HepG2 (cell line): ENCODE measurements at regions not wholly inside any gene's neighbourhood (a gene's known extent, or its start where the extent isn't known, plus 50 kb on each side); places are given as distances from the start of the nearest gene placed in this dataset.
A peak's percentile ranks its signal among the peaks of the same experiment; 100 is the strongest.

Experiments
- ATAC-seq: fragments of 200-7000 bp; cut with Tn5 transposase; 3 replicates; pipeline ENCODE4 v1.9.1; 2020; ENCODE audit warnings: mild to moderate bottlenecking, moderate library complexity
- BruUV-seq: library from RNA; stranded (reverse); fragments of 400-500 nt; replicated peaks from 2 replicates; lab custom pipeline; 2021; lab: Mats Ljungman, UMichigan
- CTCF ChIA-PET: fragments of 300-600 bp; formaldehyde crosslinking; extraction: SDS; loops from one replicate; lab custom pipeline; 2021; ENCODE audit warnings: low total read pairs, inconsistent platforms, low intra/inter-chr PET ratio; lab: Yijun Ruan, JAX
- POLR2A ChIA-PET: fragments of 350-600 bp; sonication (Branson Sonifier 250); formaldehyde crosslinking; loops from one replicate; lab custom pipeline; 2020; ENCODE audit warnings: antibody characterized with exemption, inconsistent platforms; lab: Yijun Ruan, JAX
- DNase-seq: peaks from one replicate; pipeline ENCODE4 v3.0.0-alpha.2; 2015; ENCODE audit warnings: low spot score
- FAIRE-seq: peaks from 3 replicates; lab custom pipeline; 2011; peaks lifted over from hg19 to GRCh38; lab: Jason Lieb, UNC
- H2AFZ ChIP-seq: one replicate; pipeline ENCODE4 v1.6.1; 2011; ENCODE audit warnings: low read length, inconsistent platforms
- H3K27ac ChIP-seq: fragments of 300-600 bp; 3 replicates; pipeline ENCODE4 v1.8.0; 2011; ENCODE audit warnings: mixed run types, mild to moderate bottlenecking, mixed read lengths, low read length, inconsistent platforms; ENCODE audit not compliant: insufficient read depth; ENCODE audit errors: extremely low read length
- H3K27me3 ChIP-seq, 2 experiments: fragments of 200-600 bp in 1 of 2; 2 replicates in 1 of 2; 3 replicates in 1 of 2; pipeline versions ENCODE4 v1.6.0 to v1.8.0; 2011; ENCODE audit warnings: low read length in 2 of 2, mild to moderate bottlenecking in 2 of 2, moderate library complexity in 2 of 2, inconsistent platforms in 1 of 2; ENCODE audit not compliant: insufficient read depth in 2 of 2, control insufficient read depth in 1 of 2
- H3K36me3 ChIP-seq, 2 experiments: fragments of 200-600 bp in 1 of 2; replicated peaks in 1 of 2; 2 replicates in 1 of 2; 3 replicates in 1 of 2; pipeline versions ENCODE4 v1.5.1 to v1.8.0; 2011; ENCODE audit warnings: low read length in 2 of 2, inconsistent platforms in 1 of 2; ENCODE audit not compliant: insufficient read depth in 2 of 2, control insufficient read depth in 1 of 2
- H3K4me1 ChIP-seq: 2 replicates; pipeline ENCODE4 v1.5.1; 2012; ENCODE audit warnings: low read length, inconsistent platforms; ENCODE audit not compliant: insufficient read depth
- H3K4me2 ChIP-seq: 2 replicates; pipeline ENCODE4 v1.6.0; 2011; ENCODE audit warnings: low read depth, low read length, inconsistent platforms
- H3K4me3 ChIP-seq, 3 experiments: fragments of 200-600 bp in 1 of 3; sonication (generic), shearing (Covaris generic) in 1 of 3; replicated peaks in 1 of 3; 2 replicates each; pipeline ENCODE4 v1.5.1; 2011 to 2016; ENCODE audit warnings: low read length in 3 of 3, inconsistent platforms in 2 of 3, low read depth in 2 of 3, mild to moderate bottlenecking in 2 of 3, control low read depth in 1 of 3, mixed read lengths in 1 of 3; ENCODE audit not compliant: insufficient read depth in 1 of 3
- H3K79me2 ChIP-seq: one replicate; pipeline ENCODE4 v1.6.1; 2011; ENCODE audit warnings: low read length, inconsistent platforms; ENCODE audit not compliant: insufficient read depth
- H3K9ac ChIP-seq: 2 replicates; pipeline ENCODE4 v1.6.0; 2011; ENCODE audit warnings: mild to moderate bottlenecking, low read depth, low read length, inconsistent platforms; ENCODE audit not compliant: insufficient read depth
- H3K9me3 ChIP-seq: 2 replicates; pipeline ENCODE4 v1.5.1; 2012; ENCODE audit warnings: mild to moderate bottlenecking, low read length
- H4K20me1 ChIP-seq: 2 replicates; pipeline ENCODE4 v1.6.0; 2011; ENCODE audit warnings: inconsistent platforms, mild to moderate bottlenecking, low read length, moderate library complexity; ENCODE audit not compliant: insufficient read depth
- HNF4A ChIP-seq: sonication (generic); formaldehyde crosslinking; IDR thresholded peaks from 2 replicates; pipeline ENCODE4 v1.4.0; 2020; ENCODE audit warnings: missing genetic modification reagents
- HNF4G ChIP-seq, 2 experiments: sonication (generic) in 1 of 2; formaldehyde crosslinking in 1 of 2; IDR thresholded peaks; 2 replicates each; pipeline versions ENCODE4 v1.4.0 to v1.6.1; 2011 to 2020; ENCODE audit warnings: borderline replicate concordance in 2 of 2, low read depth in 2 of 2, mild to moderate bottlenecking in 2 of 2, low read length in 1 of 2, missing genetic modification reagents in 1 of 2, moderate library complexity in 1 of 2
- KDM2A ChIP-seq: sonication (generic); formaldehyde crosslinking; IDR thresholded peaks from 2 replicates; pipeline ENCODE4 v1.4.0; 2020; ENCODE audit warnings: low read depth, missing genetic modification reagents, borderline replicate concordance
- PAF1 ChIP-seq: IDR thresholded peaks from 2 replicates; pipeline ENCODE4 v1.6.1; 2016; ENCODE audit warnings: missing genetic modification reagents, missing compliant biosample characterization
- PHF8 ChIP-seq: sonication (generic); formaldehyde crosslinking; IDR thresholded peaks from 2 replicates; pipeline ENCODE4 v1.5.0; 2020; ENCODE audit warnings: missing genetic modification reagents
- RXRA ChIP-seq: sonication (generic); formaldehyde crosslinking; IDR thresholded peaks from 2 replicates; pipeline ENCODE4 v1.5.1; 2020; ENCODE audit warnings: missing genetic modification reagents
- TEAD3 ChIP-seq: optimal IDR thresholded peaks from 2 replicates; pipeline ENCODE3; 2016; ENCODE audit warnings: borderline replicate concordance
- ZFX ChIP-seq: sonication (generic); formaldehyde crosslinking; IDR thresholded peaks from 2 replicates; pipeline ENCODE4 v1.4.0; 2020; ENCODE audit warnings: mild to moderate bottlenecking, low read depth, missing genetic modification reagents, moderate library complexity
- WGBS: methylation state at CpG from one replicate; pipeline ENCODE4 v1.1.6; 2017; ENCODE audit warnings: low lambda C conversion rate; 5-methylcytosine and 5-hydroxymethylcytosine counted together
- in situ Hi-C: cut with HindIII; loops from 2 replicates; pipeline ENCODE4 v1.10.0; 2017; ENCODE audit warnings: low pct_unique_long_range_greater_than_20kb; ENCODE audit not compliant: extremely low pct_ligation_motif_present
- intact Hi-C: fragments of 100-400 bp; cut with micrococcal nuclease; formaldehyde crosslinking; loops from one replicate; pipeline ENCODE4 v1.10.0; 2022; ENCODE audit not compliant: unreplicated experiment
- TF ChIP-seq, protein P1 (sequence below): sonication (generic); formaldehyde crosslinking; IDR thresholded peaks from 2 replicates; pipeline ENCODE4 v1.4.0; 2020; ENCODE audit warnings: low read depth, mild to moderate bottlenecking, missing genetic modification reagents
- TF ChIP-seq, protein P2 (sequence below): sonication (generic); formaldehyde crosslinking; IDR thresholded peaks from 2 replicates; pipeline ENCODE4 v1.4.0; 2020; ENCODE audit warnings: missing genetic modification reagents, borderline replicate concordance
- TF ChIP-seq, protein P3 (sequence below): sonication (generic); formaldehyde crosslinking; IDR thresholded peaks from 2 replicates; pipeline ENCODE4 v1.5.0; 2020; ENCODE audit warnings: missing genetic modification reagents
- TF ChIP-seq, protein P4 (sequence below): sonication (generic); formaldehyde crosslinking; conservative IDR thresholded peaks from 2 replicates; pipeline ENCODE4 v1.8.0; 2022; ENCODE audit warnings: low read depth, missing genetic modification reagents

DNA sequence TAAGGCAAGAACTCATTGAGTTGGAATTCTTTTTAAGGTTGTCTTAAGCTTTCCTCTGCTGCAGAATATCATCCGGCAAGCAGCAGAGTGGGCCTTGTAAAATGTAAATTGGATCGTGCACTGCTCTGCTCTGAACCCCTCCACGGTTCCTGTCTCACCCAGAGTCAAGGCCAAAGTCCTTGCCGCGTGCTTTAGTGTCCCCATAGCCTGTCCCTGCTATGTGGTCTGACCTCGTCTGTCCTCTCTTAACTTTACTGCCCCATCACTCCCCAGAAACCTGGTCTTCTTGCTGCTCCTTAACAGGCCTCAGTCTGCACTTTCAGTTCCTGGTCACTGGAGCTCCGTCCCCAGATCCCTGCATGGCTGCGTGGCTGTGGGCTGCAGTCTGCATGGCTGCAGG lies 121.6 kb upstream of the SDK1 start:
- ATAC-seq (peak; percentile 69), FAIRE-seq (peak; percentile 51), DNase-seq (peak; percentile 37)
- peak overlapping the region; percentile 48 for H3K9ac ChIP-seq
- peak overlapping the region in 1 of 3 experiments; percentile 42; a peak in 2 of 6 replicates for H3K4me3 ChIP-seq
- H4K20me1 ChIP-seq: no peaks in the 10 kb centered on the region
- no peaks in the 10 kb centered on the region for H3K27me3 ChIP-seq
- ChIA-PET POLR2A (no interaction called here), CTCF (no interaction called here)
- H3K79me2 ChIP-seq: no peaks in the 10 kb centered on the region
- H3K36me3 ChIP-seq: no peaks in the 10 kb centered on the region
- peaks cover 60% of the 10 kb centered on the region for H3K4me1 ChIP-seq
- in situ Hi-C loops: no loop called here
- no peak overlapping the region for H2AFZ ChIP-seq
- peak overlapping the region; percentile 52 for H3K4me2 ChIP-seq
- peak overlapping the region; percentile 14 for H3K27ac ChIP-seq
- intact Hi-C loops: no loop called here
- BruUV-seq: no TSS peak
- no peaks in the 10 kb centered on the region for H3K9me3 ChIP-seq
- 7% methylated on average over 8 of the region's 8 CpGs for WGBS
- TF ChIP-seq HNF4G (IDR thresholded peaks at IDR 0.05; ENCODE audit: borderline replicate concordance, low read depth, low read length): peak; percentile 30; the same call in 1 of the 2 replicates
- no peak for TF ChIP-seq HNF4G (CRISPR knock-in tag; IDR thresholded peaks at IDR 0.05; ENCODE audit: borderline replicate concordance, low read depth)
- TF ChIP-seq HNF4A (CRISPR knock-in tag): peak; percentile 63; the same call in 1 of the 2 replicates
- peak; percentile 34 for TF ChIP-seq TEAD3 (CRISPR knock-in tag)
- peak; percentile 43; the same call in 1 of the 2 replicates for TF ChIP-seq ZFX
- peak; percentile 27; the same call in 1 of the 2 replicates for TF ChIP-seq PHF8 (CRISPR knock-in tag)
- TF ChIP-seq, protein P1, sequence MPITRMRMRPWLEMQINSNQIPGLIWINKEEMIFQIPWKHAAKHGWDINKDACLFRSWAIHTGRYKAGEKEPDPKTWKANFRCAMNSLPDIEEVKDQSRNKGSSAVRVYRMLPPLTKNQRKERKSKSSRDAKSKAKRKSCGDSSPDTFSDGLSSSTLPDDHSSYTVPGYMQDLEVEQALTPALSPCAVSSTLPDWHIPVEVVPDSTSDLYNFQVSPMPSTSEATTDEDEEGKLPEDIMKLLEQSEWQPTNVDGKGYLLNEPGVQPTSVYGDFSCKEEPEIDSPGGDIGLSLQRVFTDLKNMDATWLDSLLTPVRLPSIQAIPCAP (CRISPR knock-in tag): no peak
- TF ChIP-seq, protein P2, sequence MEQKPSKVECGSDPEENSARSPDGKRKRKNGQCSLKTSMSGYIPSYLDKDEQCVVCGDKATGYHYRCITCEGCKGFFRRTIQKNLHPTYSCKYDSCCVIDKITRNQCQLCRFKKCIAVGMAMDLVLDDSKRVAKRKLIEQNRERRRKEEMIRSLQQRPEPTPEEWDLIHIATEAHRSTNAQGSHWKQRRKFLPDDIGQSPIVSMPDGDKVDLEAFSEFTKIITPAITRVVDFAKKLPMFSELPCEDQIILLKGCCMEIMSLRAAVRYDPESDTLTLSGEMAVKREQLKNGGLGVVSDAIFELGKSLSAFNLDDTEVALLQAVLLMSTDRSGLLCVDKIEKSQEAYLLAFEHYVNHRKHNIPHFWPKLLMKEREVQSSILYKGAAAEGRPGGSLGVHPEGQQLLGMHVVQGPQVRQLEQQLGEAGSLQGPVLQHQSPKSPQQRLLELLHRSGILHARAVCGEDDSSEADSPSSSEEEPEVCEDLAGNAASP: peak; percentile 40; the same call in 1 of the 2 replicates
- TF ChIP-seq, protein P3, sequence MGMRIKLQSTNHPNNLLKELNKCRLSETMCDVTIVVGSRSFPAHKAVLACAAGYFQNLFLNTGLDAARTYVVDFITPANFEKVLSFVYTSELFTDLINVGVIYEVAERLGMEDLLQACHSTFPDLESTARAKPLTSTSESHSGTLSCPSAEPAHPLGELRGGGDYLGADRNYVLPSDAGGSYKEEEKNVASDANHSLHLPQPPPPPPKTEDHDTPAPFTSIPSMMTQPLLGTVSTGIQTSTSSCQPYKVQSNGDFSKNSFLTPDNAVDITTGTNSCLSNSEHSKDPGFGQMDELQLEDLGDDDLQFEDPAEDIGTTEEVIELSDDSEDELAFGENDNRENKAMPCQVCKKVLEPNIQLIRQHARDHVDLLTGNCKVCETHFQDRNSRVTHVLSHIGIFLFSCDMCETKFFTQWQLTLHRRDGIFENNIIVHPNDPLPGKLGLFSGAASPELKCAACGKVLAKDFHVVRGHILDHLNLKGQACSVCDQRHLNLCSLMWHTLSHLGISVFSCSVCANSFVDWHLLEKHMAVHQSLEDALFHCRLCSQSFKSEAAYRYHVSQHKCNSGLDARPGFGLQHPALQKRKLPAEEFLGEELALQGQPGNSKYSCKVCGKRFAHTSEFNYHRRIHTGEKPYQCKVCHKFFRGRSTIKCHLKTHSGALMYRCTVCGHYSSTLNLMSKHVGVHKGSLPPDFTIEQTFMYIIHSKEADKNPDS (CRISPR knock-in tag): no peak
- TF ChIP-seq PAF1 (CRISPR knock-in tag): no peak
- no peak for TF ChIP-seq KDM2A (CRISPR knock-in tag)
- TF ChIP-seq RXRA (CRISPR knock-in tag): peak; percentile 58; the same call in 1 of the 2 replicates
- TF ChIP-seq, protein P4, sequence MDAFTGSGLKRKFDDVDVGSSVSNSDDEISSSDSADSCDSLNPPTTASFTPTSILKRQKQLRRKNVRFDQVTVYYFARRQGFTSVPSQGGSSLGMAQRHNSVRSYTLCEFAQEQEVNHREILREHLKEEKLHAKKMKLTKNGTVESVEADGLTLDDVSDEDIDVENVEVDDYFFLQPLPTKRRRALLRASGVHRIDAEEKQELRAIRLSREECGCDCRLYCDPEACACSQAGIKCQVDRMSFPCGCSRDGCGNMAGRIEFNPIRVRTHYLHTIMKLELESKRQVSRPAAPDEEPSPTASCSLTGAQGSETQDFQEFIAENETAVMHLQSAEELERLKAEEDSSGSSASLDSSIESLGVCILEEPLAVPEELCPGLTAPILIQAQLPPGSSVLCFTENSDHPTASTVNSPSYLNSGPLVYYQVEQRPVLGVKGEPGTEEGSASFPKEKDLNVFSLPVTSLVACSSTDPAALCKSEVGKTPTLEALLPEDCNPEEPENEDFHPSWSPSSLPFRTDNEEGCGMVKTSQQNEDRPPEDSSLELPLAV (CRISPR knock-in tag): no peak
